HEK293 (cell line): ENCODE measurements at regions not wholly inside any gene's neighbourhood (a gene's known extent, or its start where the extent isn't known, plus 50 kb on each side); places are given as distances from the start of the nearest gene placed in this dataset.
"Not testable (repeated sequence)": the region's sequence is repeated elsewhere in the genome, so short reads cannot be mapped to it uniquely, and the experiment has no call there.

Experiments
- CTCF ChIA-PET: fragments of 350-600 bp; formaldehyde crosslinking; extraction: SDS; loops from one replicate; lab custom pipeline; 2021; ENCODE audit warnings: antibody characterized with exemption; lab: Yijun Ruan, JAX
- POLR2A ChIA-PET: fragments of 300-600 bp; formaldehyde crosslinking; extraction: SDS; loops from one replicate; lab custom pipeline; 2020; ENCODE audit warnings: antibody characterized with exemption, inconsistent platforms; lab: Yijun Ruan, JAX
- H3K27ac ChIP-seq: fragments of 200-500 bp; sonication (Bioruptor generic); 2 replicates; pipeline ENCODE4 v1.5.1; 2014; ENCODE audit warnings: low read depth, low read length, control low read depth, inconsistent platforms; ENCODE audit errors: extremely low read depth
- H3K36me3 ChIP-seq, 2 experiments: fragments of 200-500 bp in 1 of 2; sonication (Bioruptor generic) in 1 of 2; 1 replicate in 1 of 2; 2 replicates in 1 of 2; pipeline ENCODE4 v1.5.1; 2014 to 2017; ENCODE audit warnings: inconsistent platforms in 2 of 2, low read length in 2 of 2; ENCODE audit not compliant: control insufficient read depth in 2 of 2, insufficient read depth in 1 of 2
- H3K4me1 ChIP-seq: fragments of 200-500 bp; sonication (Bioruptor generic); 2 replicates; pipeline ENCODE4 v1.5.1; 2014; ENCODE audit warnings: mild to moderate bottlenecking, low read length, inconsistent platforms; ENCODE audit not compliant: control insufficient read depth, insufficient read depth
- H3K4me3 ChIP-seq: 2 replicates; pipeline ENCODE4 v1.5.1; 2011; ENCODE audit warnings: low read depth, mild to moderate bottlenecking, control low read depth, low read length, moderate library complexity
- H3K9me3 ChIP-seq: fragments of 200-500 bp; sonication (Bioruptor generic); 2 replicates; pipeline ENCODE4 v1.5.1; 2014; ENCODE audit warnings: low read depth, low read length, inconsistent platforms; ENCODE audit not compliant: control insufficient read depth, insufficient read depth
- EGR2 ChIP-seq: fragments of 450-650 bp; formaldehyde crosslinking; IDR thresholded peaks from 2 replicates; pipeline ENCODE4 v1.5.1; 2016; ENCODE audit warnings: low read depth, missing biosample characterization, missing genetic modification characterization
- GLIS1 ChIP-seq: fragments of 450-650 bp; formaldehyde crosslinking; IDR thresholded peaks from 2 replicates; pipeline ENCODE4 v1.5.1; 2016; ENCODE audit warnings: missing biosample characterization, missing genetic modification characterization
- KLF16 ChIP-seq: fragments of 450-650 bp; formaldehyde crosslinking; IDR thresholded peaks from 2 replicates; pipeline ENCODE4 v1.5.1; 2017; ENCODE audit warnings: missing biosample characterization, missing genetic modification characterization
- KLF8 ChIP-seq: fragments of 450-650 bp; formaldehyde crosslinking; IDR thresholded peaks from 2 replicates; pipeline ENCODE4 v1.5.1; 2016; ENCODE audit warnings: missing biosample characterization, missing genetic modification characterization
- KLF9 ChIP-seq: fragments of 450-650 bp; formaldehyde crosslinking; IDR thresholded peaks from 2 replicates; pipeline ENCODE4 v1.5.1; 2016; ENCODE audit warnings: missing biosample characterization, missing genetic modification characterization, low read depth
- SALL2 ChIP-seq: fragments of 450-650 bp; formaldehyde crosslinking; IDR thresholded peaks from 2 replicates; pipeline ENCODE4 v1.5.0; 2017; ENCODE audit warnings: missing biosample characterization, mild to moderate bottlenecking, missing genetic modification characterization, borderline replicate concordance
- ZBTB26 ChIP-seq: fragments of 450-650 bp; formaldehyde crosslinking; optimal IDR thresholded peaks from 2 replicates; pipeline ENCODE3; 2016; ENCODE audit warnings: missing biosample characterization, mild to moderate bottlenecking, missing genetic modification characterization
- ZBTB8A ChIP-seq: fragments of 450-650 bp; formaldehyde crosslinking; IDR thresholded peaks from 2 replicates; pipeline ENCODE4 v1.5.1; 2016; ENCODE audit warnings: missing biosample characterization, missing genetic modification characterization
- ZFP3 ChIP-seq: fragments of 450-650 bp; formaldehyde crosslinking; IDR thresholded peaks from 2 replicates; pipeline ENCODE4 v1.5.1; 2016; ENCODE audit warnings: low read depth, missing biosample characterization, missing genetic modification characterization
- ZNF114 ChIP-seq: fragments of 450-650 bp; formaldehyde crosslinking; IDR thresholded peaks from 2 replicates; pipeline ENCODE4 v1.5.0; 2017; ENCODE audit warnings: missing biosample characterization, missing genetic modification characterization
- ZNF121 ChIP-seq: fragments of 450-650 bp; formaldehyde crosslinking; IDR thresholded peaks from 2 replicates; pipeline ENCODE4 v1.5.1; 2016; ENCODE audit warnings: missing biosample characterization, missing genetic modification characterization
- ZNF133 ChIP-seq: fragments of 450-650 bp; formaldehyde crosslinking; IDR thresholded peaks from 2 replicates; pipeline ENCODE4 v1.5.1; 2016; ENCODE audit warnings: missing biosample characterization, missing genetic modification characterization
- ZNF18 ChIP-seq: fragments of 450-650 bp; formaldehyde crosslinking; IDR thresholded peaks from 2 replicates; pipeline ENCODE4 v1.5.1; 2016; ENCODE audit warnings: missing biosample characterization, missing genetic modification characterization
- ZNF221 ChIP-seq: fragments of 450-650 bp; formaldehyde crosslinking; IDR thresholded peaks from 2 replicates; pipeline ENCODE4 v1.5.1; 2017; ENCODE audit warnings: missing biosample characterization, missing genetic modification characterization, borderline replicate concordance
- ZNF366 ChIP-seq: fragments of 450-650 bp; formaldehyde crosslinking; conservative IDR thresholded peaks from 2 replicates; pipeline ENCODE4 v1.5.1; 2016; ENCODE audit warnings: missing biosample characterization, missing genetic modification characterization
- ZNF580 ChIP-seq: fragments of 450-650 bp; formaldehyde crosslinking; IDR thresholded peaks from 2 replicates; pipeline ENCODE4 v1.5.1; 2016; ENCODE audit warnings: missing biosample characterization, missing genetic modification characterization
- ZNF610 ChIP-seq: fragments of 450-650 bp; formaldehyde crosslinking; IDR thresholded peaks from 2 replicates; pipeline ENCODE4 v1.5.1; 2016; ENCODE audit warnings: missing biosample characterization, missing genetic modification characterization, borderline replicate concordance
- ZNF670 ChIP-seq: fragments of 450-650 bp; formaldehyde crosslinking; IDR thresholded peaks from 2 replicates; pipeline ENCODE4 v1.5.1; 2016; ENCODE audit warnings: missing biosample characterization, missing genetic modification characterization, low read depth
- ZNF776 ChIP-seq: fragments of 450-650 bp; formaldehyde crosslinking; IDR thresholded peaks from 2 replicates; pipeline ENCODE4 v1.5.0; 2017; ENCODE audit warnings: missing biosample characterization, missing genetic modification characterization, borderline replicate concordance
- ZNF777 ChIP-seq: fragments of 450-650 bp; formaldehyde crosslinking; IDR thresholded peaks from 2 replicates; pipeline ENCODE4 v1.5.1; 2017; ENCODE audit warnings: missing biosample characterization, missing genetic modification characterization, borderline replicate concordance
- ZNF792 ChIP-seq: fragments of 450-650 bp; formaldehyde crosslinking; IDR thresholded peaks from 2 replicates; pipeline ENCODE4 v1.5.1; 2016; ENCODE audit warnings: missing biosample characterization, missing genetic modification characterization
- ZSCAN4 ChIP-seq: fragments of 450-650 bp; formaldehyde crosslinking; IDR thresholded peaks from 2 replicates; pipeline ENCODE4 v1.5.1; 2017; ENCODE audit warnings: missing biosample characterization, missing genetic modification characterization

GRCh38 chr20:26324177-26324576 is 627.5 kb upstream of the ZNF337 start:
- no peak for TF ChIP-seq KLF16 (tag by site-specific recombination)
- no peak for TF ChIP-seq ZNF133 (tag by site-specific recombination)
- no peak for TF ChIP-seq ZNF792
- no peak for TF ChIP-seq ZNF610 (tag by site-specific recombination)
- no peaks in the 10 kb centered on the region for H3K4me1 ChIP-seq
- no peaks in the 10 kb centered on the region for H3K9me3 ChIP-seq
- ChIA-PET CTCF (no interaction called here), POLR2A (no interaction called here)
- no peak overlapping the region for H3K4me3 ChIP-seq
- no peaks in the 10 kb centered on the region for H3K36me3 ChIP-seq
- H3K27ac ChIP-seq = no peak overlapping the region

- Histone ChIP-seq H3K36me3 (no peaks in the 10 kb centered on the region), H3K9me3 (no peaks in the 10 kb centered on the region), H3K4me1 (no peaks in the 10 kb centered on the region), H3K4me3 (no peak overlapping the region), H3K27ac (no peak overlapping the region)
- TF ChIP-seq EGR2 = no peak
- TF ChIP-seq KLF9 (tag by site-specific recombination) = no peak
- ChIA-PET POLR2A (no interaction called here), CTCF (no interaction called here)
Measured at GRCh38 chr20:26315054-26315453, 618.4 kb upstream of the ZNF337 start.

- H3K4me3 ChIP-seq, H3K4me1 ChIP-seq, H3K9me3 ChIP-seq, H3K27ac ChIP-seq, POLR2A ChIA-PET, CTCF ChIA-PET, H3K36me3 ChIP-seq: not testable (repeated sequence)
Measured at GRCh38 chr20:26309720-26310119, 613.1 kb upstream of the ZNF337 start.

- no peaks in the 10 kb centered on the region for H3K4me1 ChIP-seq
- no peak for TF ChIP-seq SALL2 (tag by site-specific recombination)
- TF ChIP-seq ZBTB8A (tag by site-specific recombination) = no peak
- no peak for TF ChIP-seq GLIS1
- no peak for TF ChIP-seq ZNF121 (tag by site-specific recombination)
- TF ChIP-seq ZNF114 = no peak
- TF ChIP-seq ZNF221 (tag by site-specific recombination) = no peak
- no peak for TF ChIP-seq ZNF777 (tag by site-specific recombination)
- TF ChIP-seq ZNF670 (tag by site-specific recombination) = no peak
- no peak for TF ChIP-seq ZSCAN4 (tag by site-specific recombination)
- TF ChIP-seq KLF8 = no peak
- no peak for TF ChIP-seq ZNF776 (tag by site-specific recombination)
- TF ChIP-seq ZNF366 = no peak
- TF ChIP-seq ZNF18 (tag by site-specific recombination) = no peak
- no peak for TF ChIP-seq ZBTB26 (tag by site-specific recombination)
- TF ChIP-seq ZNF580 (tag by site-specific recombination) = no peak
- no peak for TF ChIP-seq ZFP3
- TF ChIP-seq, all 188 proteins: peak for 0
- Histone ChIP-seq H3K27ac (no peak overlapping the region), H3K9me3 (no peaks in the 10 kb centered on the region), H3K4me3 (no peak overlapping the region), H3K36me3 (no peaks in the 10 kb centered on the region; a peak in 1 of 3 replicates)
- CTCF ChIA-PET = no interaction called here
- POLR2A ChIA-PET = no interaction called here
Measured at GRCh38 chr20:26308961-26309360, 612.3 kb upstream of the ZNF337 start.
